HepG2 (cell line): ENCODE measurements at regions not wholly inside any gene's neighbourhood (a gene's known extent, or its start where the extent isn't known, plus 50 kb on each side); places are given as distances from the start of the nearest gene placed in this dataset.

Source experiments
- SOX6 ChIP-seq, 2 experiments: fragments of 450-650 bp in 1 of 2; sonication (generic) in 1 of 2; formaldehyde crosslinking in 1 of 2; IDR thresholded peaks; 2 replicates each; pipeline versions ENCODE4 v1.4.0 to v1.6.1; 2017 to 2020; ENCODE audit warnings: antibody characterized with exemption in 1 of 2, mild to moderate bottlenecking in 1 of 2, missing genetic modification reagents in 1 of 2
- ZFP37 ChIP-seq: sonication (generic); formaldehyde crosslinking; IDR thresholded peaks from 2 replicates; pipeline ENCODE4 v1.4.0; 2020; ENCODE audit warnings: missing genetic modification reagents, borderline replicate concordance

DNA sequence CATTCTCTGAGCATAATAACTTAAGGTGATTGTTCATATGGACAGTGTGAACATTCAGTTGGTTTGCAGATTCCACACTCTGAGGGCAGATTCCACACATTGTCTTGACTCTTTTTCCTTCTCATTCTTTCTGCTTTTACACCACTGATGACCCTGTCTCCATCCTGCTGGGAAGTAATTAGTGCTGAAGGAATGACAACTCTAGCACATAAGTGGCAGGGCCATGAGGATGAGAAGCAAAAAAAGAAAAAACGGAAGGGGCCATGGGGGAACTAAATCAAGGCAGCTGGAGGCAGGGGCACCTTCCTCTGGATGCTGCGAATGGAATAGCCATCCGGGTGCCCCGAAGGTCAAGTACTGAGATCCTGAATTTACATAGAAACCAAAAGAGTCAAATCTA is 944.0 kb downstream of the KCNJ2 start:
- TF ChIP-seq SOX6 (IDR thresholded peaks at IDR 0.05) (no peak), SOX6 (CRISPR knock-in tag; IDR thresholded peaks at IDR 0.05) (no peak), ZFP37 (CRISPR knock-in tag) (no peak)
